ENCODE measurements at regions not wholly inside any gene's neighbourhood (a gene's known extent, or its start where the extent isn't known, plus 50 kb on each side); places are given as distances from the start of the nearest gene placed in this dataset.
"Not testable (repeated sequence)": the region's sequence is repeated elsewhere in the genome, so short reads cannot be mapped to it uniquely, and the experiment has no call there.

DNA sequence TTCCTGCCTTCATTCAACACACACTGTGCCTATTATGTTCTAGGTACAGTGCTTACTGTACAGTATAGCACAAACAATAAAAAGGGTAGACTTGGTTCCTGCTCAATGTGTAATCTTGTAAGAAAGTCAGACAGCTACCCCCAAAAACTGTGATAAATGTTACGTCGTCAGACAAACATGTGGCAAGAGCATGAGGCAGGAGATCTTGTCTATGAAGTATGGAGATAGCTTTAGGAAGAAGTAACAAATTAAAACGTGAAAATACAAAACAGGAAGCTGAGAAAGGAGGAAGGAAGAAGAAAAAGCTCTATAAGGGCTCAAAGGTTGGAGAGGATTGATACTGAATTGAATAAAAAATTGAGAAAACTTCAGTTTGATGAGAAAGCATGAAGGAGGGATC is 276.2 kb upstream of the HNRNPA3 start:
- 60 to 69% (median 61%) methylated on average over 3 of the region's 3 CpGs for WGBS, 5 donors
- no peak for DNase-seq
- no peaks in the 10 kb centered on the region for H3K9me3 ChIP-seq
- H3K27ac ChIP-seq: no peak overlapping the region
- H3K36me3 ChIP-seq: no peaks in the 10 kb centered on the region
- TF ChIP-seq POLR2AphosphoS5 (IDR thresholded peaks at IDR 0.05) (no peak), EP300 (IDR thresholded peaks at IDR 0.05) (no peak), POLR2A (IDR thresholded peaks at IDR 0.05) (no peak)
- TF ChIP-seq, protein P1, sequence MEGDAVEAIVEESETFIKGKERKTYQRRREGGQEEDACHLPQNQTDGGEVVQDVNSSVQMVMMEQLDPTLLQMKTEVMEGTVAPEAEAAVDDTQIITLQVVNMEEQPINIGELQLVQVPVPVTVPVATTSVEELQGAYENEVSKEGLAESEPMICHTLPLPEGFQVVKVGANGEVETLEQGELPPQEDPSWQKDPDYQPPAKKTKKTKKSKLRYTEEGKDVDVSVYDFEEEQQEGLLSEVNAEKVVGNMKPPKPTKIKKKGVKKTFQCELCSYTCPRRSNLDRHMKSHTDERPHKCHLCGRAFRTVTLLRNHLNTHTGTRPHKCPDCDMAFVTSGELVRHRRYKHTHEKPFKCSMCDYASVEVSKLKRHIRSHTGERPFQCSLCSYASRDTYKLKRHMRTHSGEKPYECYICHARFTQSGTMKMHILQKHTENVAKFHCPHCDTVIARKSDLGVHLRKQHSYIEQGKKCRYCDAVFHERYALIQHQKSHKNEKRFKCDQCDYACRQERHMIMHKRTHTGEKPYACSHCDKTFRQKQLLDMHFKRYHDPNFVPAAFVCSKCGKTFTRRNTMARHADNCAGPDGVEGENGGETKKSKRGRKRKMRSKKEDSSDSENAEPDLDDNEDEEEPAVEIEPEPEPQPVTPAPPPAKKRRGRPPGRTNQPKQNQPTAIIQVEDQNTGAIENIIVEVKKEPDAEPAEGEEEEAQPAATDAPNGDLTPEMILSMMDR (IDR thresholded peaks at IDR 0.05): no peak
- intact Hi-C loops (cut with DNase I; ENCODE audit: low total_unique reads): no loop called here
- no peaks in the 10 kb centered on the region for H3K27me3 ChIP-seq
- no peaks in the 10 kb centered on the region for H3K4me1 ChIP-seq
- no peak overlapping the region for H3K4me3 ChIP-seq

- Histone ChIP-seq H3K9me3 (peaks cover 0 to 2% (median 0%) of the 10 kb centered on the region in 4 donors), H3K27me3 (no peaks in the 10 kb centered on the region), H3K36me3 (no peaks in the 10 kb centered on the region), H3K4me1 (no peaks in the 10 kb centered on the region), H3K4me3 (no peak overlapping the region), H3K27ac (no peak overlapping the region)
- intact Hi-C loops (cut with DNase I; ENCODE audit: low total_unique reads): no loop called here
- WGBS, 5 donors: 82 to 88% (median 87%) methylated on average over 3 of the region's 3 CpGs
- TF ChIP-seq EP300 (IDR thresholded peaks at IDR 0.05) (no peak), POLR2A (IDR thresholded peaks at IDR 0.05) (no peak)
- TF ChIP-seq, protein P1 (IDR thresholded peaks at IDR 0.05): no peak
- no peak for DNase-seq
Measured at GRCh38 chr2:176944998-176945397, 267.6 kb upstream of the HNRNPA3 start.

DNA sequence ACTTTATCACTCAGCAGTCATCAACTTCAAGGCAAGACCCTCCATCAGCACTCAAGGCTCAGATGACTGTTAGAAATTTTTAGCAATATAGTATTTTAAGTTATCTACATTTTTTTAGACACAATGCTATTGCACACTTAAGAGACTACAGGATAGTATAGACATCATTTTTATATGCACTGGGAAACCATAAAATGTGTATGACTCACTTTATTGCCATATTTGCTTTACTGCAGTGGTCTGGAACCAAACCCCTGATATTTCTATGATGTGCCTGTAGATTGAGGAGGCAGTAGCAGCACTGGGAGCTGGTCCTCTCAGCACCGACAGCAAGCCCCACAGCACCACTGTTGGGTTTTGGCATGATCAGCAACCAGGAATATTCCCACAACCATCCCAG is 264.8 kb upstream of the HNRNPA3 start:
- 75 to 100% (median 89%) methylated on average over 1 of the region's 1 CpG for WGBS, 5 donors
- H3K4me1 ChIP-seq: no peaks in the 10 kb centered on the region

DNA sequence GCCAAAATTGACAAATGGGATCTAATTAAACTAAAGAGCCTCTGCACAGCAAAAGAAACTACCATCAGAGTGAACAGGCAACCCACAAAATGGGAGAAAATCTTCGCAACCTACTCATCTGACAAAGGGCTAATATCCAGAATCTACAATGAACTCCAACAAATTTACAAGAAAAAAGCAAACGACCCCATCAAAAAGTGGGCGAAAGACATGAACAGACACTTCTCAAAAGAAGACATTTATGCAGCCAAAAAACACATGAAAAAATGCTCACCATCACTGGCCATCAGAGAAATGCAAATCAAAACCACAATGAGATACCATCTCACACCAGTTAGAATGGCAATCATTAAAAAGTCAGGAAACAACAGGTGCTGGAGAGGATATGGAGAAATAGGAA is 261.4 kb upstream of the HNRNPA3 start:
- intact Hi-C loops (cut with DNase I; ENCODE audit: low total_unique reads); DNase-seq; H3K27ac ChIP-seq; H3K4me3 ChIP-seq; H3K9me3 ChIP-seq; H3K36me3 ChIP-seq; H3K27me3 ChIP-seq; H3K4me1 ChIP-seq: not testable (repeated sequence)
- 90 to 99% (median 97%) methylated on average over 3 of the region's 3 CpGs for WGBS, 5 donors

More for the DNA sequence above, 264.8 kb upstream of the HNRNPA3 start:
- TF ChIP-seq, protein P1 (IDR thresholded peaks at IDR 0.05): no peak
- TF ChIP-seq POLR2AphosphoS5 (IDR thresholded peaks at IDR 0.05) (no peak), POLR2A (IDR thresholded peaks at IDR 0.05) (no peak), EP300 (IDR thresholded peaks at IDR 0.05) (no peak)
- no peak overlapping the region for H3K27ac ChIP-seq
- intact Hi-C loops (cut with DNase I; ENCODE audit: low total_unique reads): no loop called here
- no peaks in the 10 kb centered on the region for H3K36me3 ChIP-seq
- no peak overlapping the region for H3K4me3 ChIP-seq
- H3K9me3 ChIP-seq: peaks cover 0 to 4% (median 1%) of the 10 kb centered on the region in 4 donors
- H3K27me3 ChIP-seq: no peaks in the 10 kb centered on the region
- DNase-seq: no peak

DNA sequence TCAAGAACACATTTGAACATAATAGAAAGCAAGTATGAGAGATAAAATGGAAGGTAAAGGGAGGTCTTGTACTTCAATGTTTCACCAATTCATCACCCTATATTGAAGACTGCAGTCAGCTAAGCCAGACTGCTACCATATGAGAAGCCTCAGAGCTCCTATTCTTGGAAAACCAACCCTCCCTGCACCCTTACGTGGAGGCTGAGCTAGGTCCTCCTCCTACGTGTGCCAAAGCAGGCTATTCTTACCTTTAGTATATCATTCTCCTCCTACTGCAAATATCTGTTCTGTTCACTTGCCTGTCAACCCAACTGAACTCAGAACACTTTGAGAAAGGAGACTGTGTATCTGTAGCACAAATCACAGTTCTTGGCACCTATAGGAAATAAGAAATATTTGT is 255.8 kb upstream of the HNRNPA3 start:
- Histone ChIP-seq H3K4me3 (no peak overlapping the region), H3K4me1 (no peaks in the 10 kb centered on the region), H3K27me3 (no peaks in the 10 kb centered on the region), H3K27ac (no peak overlapping the region), H3K36me3 (no peaks in the 10 kb centered on the region), H3K9me3 (no peaks in the 10 kb centered on the region)
- no peak for DNase-seq
- TF ChIP-seq, protein P1 (IDR thresholded peaks at IDR 0.05): no peak
- TF ChIP-seq POLR2A (IDR thresholded peaks at IDR 0.05) (no peak), POLR2AphosphoS5 (IDR thresholded peaks at IDR 0.05) (no peak), EP300 (IDR thresholded peaks at IDR 0.05) (no peak)
- intact Hi-C loops (cut with DNase I; ENCODE audit: low total_unique reads): no loop called here
- 57 to 69% (median 63%) methylated on average over 2 of the region's 2 CpGs for WGBS, 5 donors

Measured in stomach (tissue), 8 donors.